ENCODE measurements at regions not wholly inside any gene's neighbourhood (a gene's known extent, or its start where the extent isn't known, plus 50 kb on each side); places are given as distances from the start of the nearest gene placed in this dataset.

- TF ChIP-seq POLR2A (IDR thresholded peaks at IDR 0.05; ENCODE audit: low read length) = no peak
- TF ChIP-seq GATA1 (IDR thresholded peaks at IDR 0.05; ENCODE audit: low read depth, low read length) = no peak
These were observed 60.9 kb upstream of the CREB5 start for GRCh38 chr7:28351450-28351849.

Data from erythroblast (primary cell).